ENCODE measurements at regions not wholly inside any gene's neighbourhood (a gene's known extent, or its start where the extent isn't known, plus 50 kb on each side); places are given as distances from the start of the nearest gene placed in this dataset.

- no TSS peak for BruUV-seq (replicated peaks)
- intact Hi-C loops (cut with micrococcal nuclease; ENCODE audit: unreplicated experiment) = no loop called here
- CTCF ChIA-PET = no interaction called here
- no peak for DNase-seq
- no peaks in the 10 kb centered on the region for H3K4me1 Mint-ChIP-seq (ENCODE audit: low read depth, unreplicated experiment)
- TF ChIP-seq CTCF (IDR thresholded peaks at IDR 0.05; ENCODE audit: unreplicated experiment) = no peak
- peak overlapping the region; percentile 63 for H3K4me3 Mint-ChIP-seq (ENCODE audit: low read depth, unreplicated experiment)
- peaks cover 47% of the 10 kb centered on the region for H3K27me3 Mint-ChIP-seq (ENCODE audit: unreplicated experiment)
- H3K36me3 Mint-ChIP-seq (ENCODE audit: insufficient read depth, unreplicated experiment) = no peaks in the 10 kb centered on the region
- H3K9me3 Mint-ChIP-seq (ENCODE audit: low read depth, unreplicated experiment) = no peaks in the 10 kb centered on the region
- no peak overlapping the region for H3K27ac Mint-ChIP-seq (ENCODE audit: unreplicated experiment)
These were observed 130.6 kb downstream of the SPAG6 start for GRCh38 chr10:22475651-22476600.

- DNase-seq = no peak
- Mint-ChIP-seq H3K9me3 (ENCODE audit: low read depth, unreplicated experiment) (no peaks in the 10 kb centered on the region), H3K27ac (ENCODE audit: unreplicated experiment) (no peak overlapping the region), H3K4me1 (ENCODE audit: low read depth, unreplicated experiment) (no peaks in the 10 kb centered on the region), H3K36me3 (ENCODE audit: insufficient read depth, unreplicated experiment) (no peaks in the 10 kb centered on the region), H3K4me3 (ENCODE audit: low read depth, unreplicated experiment) (peak overlapping the region; percentile 63), H3K27me3 (ENCODE audit: unreplicated experiment) (peaks cover 39% of the 10 kb centered on the region)
- intact Hi-C loops (cut with micrococcal nuclease; ENCODE audit: unreplicated experiment) = no loop called here
- no TSS peak for BruUV-seq (replicated peaks)
- no peak for TF ChIP-seq CTCF (IDR thresholded peaks at IDR 0.05; ENCODE audit: unreplicated experiment)
- CTCF ChIA-PET = no interaction called here
These were observed 131.5 kb downstream of the SPAG6 start for GRCh38 chr10:22476601-22477321.

- Mint-ChIP-seq H3K27me3 (ENCODE audit: unreplicated experiment) (peaks cover 30% of the 10 kb centered on the region), H3K4me1 (ENCODE audit: low read depth, unreplicated experiment) (no peaks in the 10 kb centered on the region), H3K9me3 (ENCODE audit: low read depth, unreplicated experiment) (no peaks in the 10 kb centered on the region), H3K36me3 (ENCODE audit: insufficient read depth, unreplicated experiment) (no peaks in the 10 kb centered on the region), H3K27ac (ENCODE audit: unreplicated experiment) (no peak overlapping the region), H3K4me3 (ENCODE audit: low read depth, unreplicated experiment) (peak overlapping the region; percentile 63)
- no TSS peak for BruUV-seq (replicated peaks)
- DNase-seq = no peak
- TF ChIP-seq CTCF (IDR thresholded peaks at IDR 0.05; ENCODE audit: unreplicated experiment) = no peak
- intact Hi-C loops (cut with micrococcal nuclease; ENCODE audit: unreplicated experiment) = no loop called here
- CTCF ChIA-PET = no interaction called here
These were observed 132.3 kb downstream of the SPAG6 start for GRCh38 chr10:22477334-22478287.
